ENCODE measurements at regions not wholly inside any gene's neighbourhood (a gene's known extent, or its start where the extent isn't known, plus 50 kb on each side); places are given as distances from the start of the nearest gene placed in this dataset.

GRCh38 chr2:62439425-62439824, 66.6 kb downstream of the TMEM17 start:
- Histone ChIP-seq H3K4me1 (ENCODE audit: control insufficient read depth in 1 of 2, insufficient read depth in 2 of 2, low read length in 2 of 2) (no peaks in the 10 kb centered on the region), H3K79me2 (ENCODE audit: insufficient read depth, low read length) (no peaks in the 10 kb centered on the region), H3K4me3 (replicated peaks in 1 of 2; ENCODE audit: low read depth in 1 of 2, low read length in 2 of 2) (no peak overlapping the region), H4K20me1 (ENCODE audit: insufficient read depth) (no peaks in the 10 kb centered on the region), H3K9ac (ENCODE audit: low read length) (no peak overlapping the region), H3K27ac (ENCODE audit: low read depth, low read length) (no peak overlapping the region), H3K9me3 (ENCODE audit: control insufficient read depth in 1 of 2, insufficient read depth in 1 of 2, low read depth in 1 of 2, low read length in 2 of 2) (no peaks in the 10 kb centered on the region), H3K9me2 (ENCODE audit: insufficient read depth) (no peaks in the 10 kb centered on the region), H3K4me2 (ENCODE audit: low read length) (no peak overlapping the region), H2AFZ (ENCODE audit: low read depth, low read length, poor library complexity, severe bottlenecking) (no peak overlapping the region), H3K36me3 (ENCODE audit: control insufficient read depth in 1 of 2, insufficient read depth in 2 of 2, low read length in 2 of 2) (no peaks in the 10 kb centered on the region), H3K27me3 (ENCODE audit: insufficient read depth, low read length) (no peaks in the 10 kb centered on the region)
- TF ChIP-seq EZH2phosphoT487 (IDR thresholded peaks at IDR 0.05; ENCODE audit: borderline replicate concordance) (no peak), FOSL1 (IDR thresholded peaks at IDR 0.05; ENCODE audit: low read depth) (no peak), SP1 (IDR thresholded peaks at IDR 0.05; ENCODE audit: low read depth) (no peak), JUND (IDR thresholded peaks at IDR 0.05) (no peak), CBX3 (IDR thresholded peaks at IDR 0.05; ENCODE audit: low read depth) (no peak), SRF (IDR thresholded peaks at IDR 0.05; ENCODE audit: low read depth) (no peak), CTCF (IDR thresholded peaks at IDR 0.05 in 2 of 3, conservative IDR thresholded peaks at IDR 0.05 in 1 of 3; ENCODE audit: borderline replicate concordance in 1 of 3, insufficient read depth in 1 of 3, low read depth in 2 of 3, low read length in 2 of 3) (no peak)
- intact Hi-C loops (cut with micrococcal nuclease) = no loop called here
- BruUV-seq (replicated peaks) = no TSS peak
- ChIA-PET CTCF (no interaction called here), POLR2A (no interaction called here), RAD21 (ENCODE audit: low non-redundant PET in 1 of 2, low total read pairs in 2 of 2, uncharacterized antibody in 2 of 2, unreplicated experiment in 2 of 2) (no interaction called here)
- ATAC-seq = no peak
- DNase-seq (ENCODE audit: low read depth, low spot score) = no peak

GRCh38 chr2:62437785-62438184, 68.2 kb downstream of the TMEM17 start:
- CTCF ChIA-PET = no interaction called here
- H3K79me2 ChIP-seq (ENCODE audit: insufficient read depth, low read length) = no peaks in the 10 kb centered on the region
- H3K9me3 ChIP-seq (ENCODE audit: control insufficient read depth in 1 of 2, insufficient read depth in 1 of 2, low read depth in 1 of 2, low read length in 2 of 2) = no peaks in the 10 kb centered on the region
- intact Hi-C loops (cut with micrococcal nuclease) = no loop called here
- ATAC-seq = no peak
- no peaks in the 10 kb centered on the region for H3K27me3 ChIP-seq (ENCODE audit: insufficient read depth, low read length)
- no peak overlapping the region for H3K9ac ChIP-seq (ENCODE audit: low read length)
- no peak overlapping the region for H2AFZ ChIP-seq (ENCODE audit: low read depth, low read length, poor library complexity, severe bottlenecking)
- no peak overlapping the region for H3K27ac ChIP-seq (ENCODE audit: low read depth, low read length)
- BruUV-seq (replicated peaks) = no TSS peak
- H3K9me2 ChIP-seq (ENCODE audit: insufficient read depth) = no peaks in the 10 kb centered on the region
- RAD21 ChIA-PET (ENCODE audit: low non-redundant PET in 1 of 2, low total read pairs in 2 of 2, uncharacterized antibody in 2 of 2, unreplicated experiment in 2 of 2) = no interaction called here
- POLR2A ChIA-PET = no interaction called here
- no peaks in the 10 kb centered on the region for H3K36me3 ChIP-seq (ENCODE audit: control insufficient read depth in 1 of 2, insufficient read depth in 2 of 2, low read length in 2 of 2)
- H4K20me1 ChIP-seq (ENCODE audit: insufficient read depth) = no peaks in the 10 kb centered on the region
- no peaks in the 10 kb centered on the region for H3K4me1 ChIP-seq (ENCODE audit: control insufficient read depth in 1 of 2, insufficient read depth in 2 of 2, low read length in 2 of 2)
- no peak for DNase-seq (ENCODE audit: low read depth, low spot score)
- no peak overlapping the region for H3K4me2 ChIP-seq (ENCODE audit: low read length)
- H3K4me3 ChIP-seq (replicated peaks in 1 of 2; ENCODE audit: low read depth in 1 of 2, low read length in 2 of 2) = no peak overlapping the region
- TF ChIP-seq SIN3A (IDR thresholded peaks at IDR 0.05; ENCODE audit: low read depth) = no peak
- no peak for TF ChIP-seq RAD21 (IDR thresholded peaks at IDR 0.05; ENCODE audit: low read depth)
- no peak for TF ChIP-seq POLR2AphosphoS5 (IDR thresholded peaks at IDR 0.05; ENCODE audit: low read depth, low read length)
- TF ChIP-seq SP1 (IDR thresholded peaks at IDR 0.05; ENCODE audit: low read depth) = no peak
- no peak for TF ChIP-seq EZH2phosphoT487 (IDR thresholded peaks at IDR 0.05; ENCODE audit: borderline replicate concordance)
- no peak for TF ChIP-seq CTCF (IDR thresholded peaks at IDR 0.05 in 2 of 3, conservative IDR thresholded peaks at IDR 0.05 in 1 of 3; ENCODE audit: borderline replicate concordance in 1 of 3, insufficient read depth in 1 of 3, low read depth in 2 of 3, low read length in 2 of 3)
- no peak for TF ChIP-seq ZFX (IDR thresholded peaks at IDR 0.05)
- no peak for TF ChIP-seq EZH2 (IDR thresholded peaks at IDR 0.05)
- no peak for TF ChIP-seq ZBTB33 (IDR thresholded peaks at IDR 0.05; ENCODE audit: extremely low read depth, insufficient replicate concordance, low read length)
- TF ChIP-seq ZNF274 (IDR thresholded peaks at IDR 0.05; ENCODE audit: low read depth, low read length) = no peak
- TF ChIP-seq EGR1 (IDR thresholded peaks at IDR 0.05; ENCODE audit: low read depth) = no peak
- no peak for TF ChIP-seq MAX (IDR thresholded peaks at IDR 0.05)
- TF ChIP-seq POLR2A (IDR thresholded peaks at IDR 0.05; ENCODE audit: borderline replicate concordance, extremely low read depth, insufficient read depth, insufficient read length) = no peak

All from HCT116 (cell line).